GM21515 (cell line): ENCODE measurements at regions not wholly inside any gene's neighbourhood (a gene's known extent, or its start where the extent isn't known, plus 50 kb on each side); places are given as distances from the start of the nearest gene placed in this dataset.
"Not testable (repeated sequence)": the region's sequence is repeated elsewhere in the genome, so short reads cannot be mapped to it uniquely, and the experiment has no call there.

Experiments used
- ATAC-seq: cut with Tn5 transposase; IDR thresholded peaks from one replicate; pipeline ENCODE4 v1.9.1; 2021; ENCODE audit not compliant: unreplicated experiment

DNA sequence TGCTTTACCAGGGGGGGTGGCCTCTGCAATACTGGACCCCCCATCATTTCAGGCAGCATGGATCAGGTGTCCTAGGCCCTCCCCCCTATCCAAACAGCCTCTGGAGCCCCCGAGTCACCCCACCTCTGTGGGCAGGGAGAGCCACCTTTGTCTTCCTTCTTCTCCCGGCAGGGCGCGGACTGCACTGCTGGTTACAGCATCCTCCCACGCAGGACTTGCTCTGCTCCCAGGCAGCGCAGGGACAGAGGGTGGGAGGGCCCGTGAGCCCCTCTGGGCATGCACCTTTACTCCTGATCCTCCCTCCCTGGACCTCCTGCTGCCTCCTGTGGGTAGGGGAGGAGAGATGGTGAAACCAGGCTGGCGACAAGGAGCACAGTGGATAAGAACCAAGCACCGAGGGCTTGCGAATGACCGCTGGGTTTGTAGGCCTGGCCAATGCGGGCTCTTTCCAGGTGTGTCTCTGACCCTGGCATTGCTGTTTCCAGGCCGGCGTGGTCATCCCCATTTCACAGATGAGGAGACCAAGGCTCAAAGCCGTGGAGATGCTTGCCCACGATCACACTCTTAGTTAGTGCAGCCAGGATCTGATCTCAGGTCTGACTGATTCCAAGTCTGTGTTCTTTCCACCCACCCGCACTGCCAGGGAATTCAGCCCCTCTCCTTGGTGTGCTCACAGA, 73.6 kb upstream of the TARDBP start:
- ATAC-seq: no peak

DNA sequence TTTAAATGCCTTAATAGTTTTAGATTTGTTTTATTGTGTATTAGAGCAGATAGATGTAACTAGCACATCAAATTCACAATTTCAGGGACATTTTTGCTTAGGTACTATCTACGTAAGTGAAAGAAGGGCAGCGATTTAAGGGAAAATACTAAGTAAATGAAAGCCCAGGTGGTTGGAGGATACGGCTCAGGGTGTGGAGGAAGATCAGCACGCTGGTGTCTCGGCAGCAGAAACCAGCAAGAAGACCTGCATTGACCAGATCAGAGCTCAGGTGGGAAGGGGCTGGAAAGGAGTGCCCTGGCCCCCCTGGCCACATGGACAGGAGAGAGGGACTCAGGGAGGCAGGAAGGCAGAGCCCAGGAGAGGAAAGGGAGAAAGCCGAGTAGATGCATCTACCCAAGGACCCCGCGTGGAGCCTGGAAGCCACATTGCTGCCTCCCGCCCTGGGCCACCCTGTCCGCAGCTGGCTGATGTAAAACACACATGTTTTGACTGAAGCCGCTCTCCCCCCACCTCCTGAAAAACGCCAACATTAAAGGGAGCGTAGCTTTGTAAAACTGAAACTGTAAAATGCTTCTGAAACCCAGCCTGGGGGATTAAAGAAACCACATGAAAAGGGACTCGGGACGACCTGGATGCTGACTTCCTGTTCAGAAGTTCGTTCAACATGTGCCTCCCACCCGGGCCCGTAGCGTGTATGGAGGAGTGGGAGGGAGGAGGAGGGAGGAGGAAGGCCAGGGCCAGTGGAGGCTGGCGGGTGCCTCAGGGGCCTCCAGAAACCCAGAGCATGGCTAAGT, 72.6 kb upstream of the TARDBP start:
- no peak for ATAC-seq

DNA sequence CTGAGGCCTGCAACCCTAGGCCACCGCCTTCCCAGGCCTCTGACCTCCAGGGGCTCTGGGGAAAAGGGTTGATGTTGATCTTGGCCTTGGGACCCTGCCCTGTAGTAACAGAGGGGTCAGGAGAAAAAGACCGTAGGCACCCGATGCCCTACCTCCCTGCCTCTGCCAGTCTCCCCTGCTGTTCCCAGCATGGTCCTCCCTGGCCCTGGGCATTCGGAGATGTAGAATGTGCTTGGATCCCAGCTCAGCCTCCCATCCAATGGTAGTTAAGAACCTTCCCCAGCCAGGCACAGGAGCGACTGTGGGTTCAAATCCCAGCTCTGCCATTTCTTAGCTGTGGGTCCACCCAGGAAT, 72.0 kb upstream of the TARDBP start:
- no peak for ATAC-seq

DNA sequence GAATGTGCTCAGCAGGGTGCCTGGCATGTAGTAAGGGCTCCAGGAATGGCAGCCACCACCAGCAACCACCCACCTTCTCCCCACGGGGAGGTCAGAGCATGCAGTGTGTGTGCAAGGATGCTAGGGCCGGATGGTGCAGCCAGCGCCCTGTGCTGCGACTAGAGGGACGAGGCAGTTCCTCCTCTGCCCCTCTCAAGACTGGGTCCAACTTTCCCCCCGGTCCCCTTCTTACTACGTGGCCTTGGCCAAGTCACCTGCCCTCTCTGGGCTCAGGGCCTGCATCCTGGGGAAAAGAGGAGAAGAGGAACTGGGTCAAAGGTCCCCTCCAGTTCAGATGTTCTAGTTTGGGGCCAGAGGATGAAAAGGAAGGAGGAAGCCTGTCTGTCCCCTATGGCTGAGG, 71.6 kb upstream of the TARDBP start:
- no peak for ATAC-seq

DNA sequence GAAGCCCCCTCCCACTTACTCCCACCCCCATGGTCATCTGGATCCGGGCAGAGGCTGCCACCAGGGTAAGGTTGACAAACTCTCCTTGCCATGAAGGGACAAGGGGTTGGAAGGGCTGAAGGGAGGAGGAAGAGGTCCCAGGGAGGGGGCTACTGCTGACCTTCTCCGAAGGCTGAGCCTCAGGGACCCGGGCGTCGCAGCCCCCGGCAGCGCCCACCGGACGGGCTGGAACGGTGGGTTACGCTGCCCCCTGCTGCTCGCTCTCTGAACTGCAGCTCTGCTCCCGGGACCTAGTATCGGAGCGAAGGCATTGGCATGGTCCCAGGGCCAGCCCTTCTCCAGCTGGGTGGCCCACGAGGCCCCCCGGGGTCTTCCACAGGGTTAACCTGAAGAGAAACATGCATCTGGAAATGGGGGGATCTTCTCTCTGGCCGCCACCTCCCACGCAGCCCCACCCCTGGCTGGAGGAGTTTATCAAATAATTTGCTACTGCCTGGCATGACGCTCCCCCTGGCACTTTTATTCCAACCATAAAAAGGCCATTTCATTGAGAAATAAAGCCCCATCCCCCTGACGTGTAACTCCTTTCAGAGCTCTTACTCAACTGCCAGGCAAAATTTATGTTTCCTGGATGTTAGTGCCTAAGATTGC, 70.4 kb upstream of the TARDBP start:
- no peak for ATAC-seq

DNA sequence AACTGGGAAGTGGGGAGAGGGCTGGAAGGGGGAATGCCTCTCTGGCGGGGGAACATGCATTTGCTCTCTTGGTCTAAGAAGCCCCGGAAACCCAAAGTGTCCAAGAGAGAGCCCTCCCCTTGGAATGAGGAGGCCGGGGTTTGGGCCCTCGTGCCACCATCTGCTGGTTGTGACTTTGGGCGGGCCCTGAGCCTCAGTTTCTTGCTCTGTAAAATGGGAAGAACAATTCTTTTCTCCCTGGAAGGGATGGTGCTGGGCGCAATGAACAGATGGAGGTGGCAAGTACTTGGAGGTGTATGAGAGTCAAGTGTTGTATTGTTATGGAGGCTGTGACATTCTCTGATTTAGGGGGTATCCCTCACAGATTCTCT, 69.9 kb upstream of the TARDBP start:
- ATAC-seq: no peak

DNA sequence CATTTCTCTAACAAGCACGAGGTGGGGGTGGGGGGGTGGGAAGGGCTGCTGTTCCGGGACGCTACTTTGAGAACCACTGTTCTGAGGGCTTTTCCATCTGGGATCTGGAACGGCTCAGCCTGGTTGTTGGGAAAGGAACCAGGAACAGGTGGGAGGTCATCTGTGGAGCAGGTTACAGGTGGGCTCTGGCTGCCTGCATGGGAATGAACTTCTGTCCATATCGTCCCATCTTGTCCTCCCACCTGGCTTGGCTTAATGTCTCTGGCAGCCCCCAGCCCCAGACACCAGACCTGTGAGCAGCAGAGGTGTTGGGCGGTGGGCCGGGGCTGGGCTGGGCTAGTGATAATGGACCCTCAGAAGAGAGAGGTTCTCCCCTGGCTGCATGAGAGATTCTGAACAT, 69.4 kb upstream of the TARDBP start:
- no peak for ATAC-seq

DNA sequence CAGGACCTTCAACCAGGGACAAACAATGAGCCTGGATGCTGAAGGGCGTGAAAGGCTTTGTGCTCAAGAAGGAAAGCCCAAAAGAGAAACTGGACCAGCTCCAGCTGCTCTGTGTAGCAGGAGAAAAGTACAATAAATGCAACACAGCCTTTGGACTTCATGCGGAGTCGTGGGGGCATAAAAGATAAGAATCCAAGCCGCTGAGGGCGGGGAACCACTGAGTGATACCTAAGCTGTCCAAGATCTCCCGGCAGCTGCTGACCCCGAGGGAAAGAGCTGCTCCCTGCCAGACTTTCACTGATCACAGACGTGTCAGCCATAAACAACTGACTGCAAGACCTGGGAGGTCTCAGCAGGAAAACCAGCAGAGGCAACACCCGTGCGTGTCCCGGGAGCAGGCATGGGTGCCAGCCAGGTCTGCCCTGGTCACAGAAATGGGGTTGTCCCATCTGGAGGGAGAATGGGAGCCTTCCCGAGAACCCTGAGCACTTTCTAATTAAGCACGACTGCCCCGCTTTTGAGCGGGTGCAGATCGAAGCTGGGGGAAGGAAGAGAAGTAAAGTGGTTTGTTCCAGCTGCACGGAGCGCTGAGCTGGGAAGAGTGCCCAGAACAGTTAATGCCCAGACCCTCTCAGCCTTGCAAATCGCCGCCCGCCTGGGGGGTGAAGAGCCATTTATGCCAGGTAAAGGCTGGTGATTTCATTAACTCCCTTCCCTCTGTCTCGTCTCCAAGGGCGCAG, 68.3 kb upstream of the TARDBP start:
- no peak for ATAC-seq

DNA sequence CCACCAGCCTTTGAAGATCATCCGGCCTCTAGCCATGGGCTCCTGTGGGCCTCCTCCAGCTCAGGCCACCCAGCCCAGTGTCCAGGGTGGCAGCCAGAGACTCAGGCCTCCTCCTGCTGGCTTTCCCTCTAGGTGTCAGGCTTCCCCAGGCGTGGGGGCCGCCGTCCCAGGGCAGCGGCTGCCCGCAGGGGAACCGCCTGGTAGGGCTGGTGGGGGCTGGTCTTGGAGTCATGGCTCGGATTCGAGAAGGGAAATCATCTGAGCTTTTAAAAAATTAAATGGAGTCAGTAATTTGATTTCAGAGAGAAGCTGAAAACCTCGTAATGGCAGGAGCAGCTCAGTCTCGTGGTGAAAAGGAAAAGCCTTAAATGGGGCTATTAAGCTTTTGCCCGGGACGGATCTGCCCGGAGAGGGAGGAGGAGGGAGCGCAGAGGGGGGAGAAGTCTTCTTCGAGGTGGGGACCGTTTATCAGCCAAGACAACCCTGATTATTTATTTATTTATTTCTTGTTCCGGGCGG, 66.4 kb upstream of the TARDBP start:
- ATAC-seq: no peak

DNA sequence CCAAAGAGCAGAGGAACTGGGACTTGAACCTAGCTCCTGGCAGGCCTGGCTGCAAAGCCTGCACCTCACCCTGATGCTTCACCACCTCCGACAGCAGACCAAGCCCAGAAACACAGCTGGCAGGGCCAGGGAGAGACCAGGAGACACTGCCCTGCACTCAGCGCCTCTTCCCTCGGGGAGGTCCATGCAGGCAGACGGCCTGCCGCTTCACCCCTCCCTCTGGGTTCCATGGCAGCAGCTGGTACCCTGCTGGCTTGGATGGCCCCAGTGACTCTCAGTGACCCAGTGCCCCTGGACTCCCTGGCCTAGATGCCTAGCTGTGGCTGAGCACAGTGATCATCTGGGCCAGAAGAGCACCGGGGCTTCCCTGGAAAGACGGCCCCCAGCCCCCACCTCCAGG, 65.3 kb upstream of the TARDBP start:
- no peak for ATAC-seq

DNA sequence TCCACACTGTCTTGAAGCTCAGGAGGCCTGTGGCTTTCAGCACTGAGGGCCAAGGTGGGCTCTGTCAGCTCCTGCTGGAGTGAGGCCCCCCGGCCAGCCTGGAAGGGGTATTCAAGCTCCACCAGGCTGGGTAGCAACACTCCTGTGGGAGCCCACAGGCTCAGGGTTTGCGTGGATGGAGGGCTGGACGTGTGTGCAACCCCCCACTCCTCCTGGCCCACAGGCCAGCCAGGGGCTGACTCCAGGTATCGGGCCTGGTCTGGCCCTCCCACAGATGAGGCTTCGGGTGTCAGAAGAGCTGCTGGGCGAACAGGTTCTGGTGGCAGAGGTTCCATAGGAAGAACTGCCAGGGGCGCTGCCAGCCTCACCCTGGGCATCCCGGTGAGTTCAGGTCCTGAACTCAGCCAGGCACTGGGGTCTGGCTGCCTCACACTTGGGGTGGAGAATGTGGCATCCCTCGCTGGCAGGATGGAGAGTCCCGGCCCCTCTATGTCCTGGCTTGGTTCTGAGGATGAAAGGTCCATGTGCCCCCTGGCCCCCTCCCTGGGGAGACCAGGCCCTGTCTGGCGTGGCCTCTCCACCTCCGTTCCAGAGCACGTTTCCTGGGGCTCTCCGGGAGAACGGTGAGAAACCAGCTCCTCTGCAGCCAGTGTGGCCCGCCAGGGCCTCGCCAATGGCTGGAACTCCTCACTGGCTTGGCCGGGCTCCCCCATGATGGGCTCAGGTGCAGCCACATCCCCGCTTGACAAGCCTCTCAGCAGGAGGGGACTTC, 64.6 kb upstream of the TARDBP start:
- no peak for ATAC-seq

DNA sequence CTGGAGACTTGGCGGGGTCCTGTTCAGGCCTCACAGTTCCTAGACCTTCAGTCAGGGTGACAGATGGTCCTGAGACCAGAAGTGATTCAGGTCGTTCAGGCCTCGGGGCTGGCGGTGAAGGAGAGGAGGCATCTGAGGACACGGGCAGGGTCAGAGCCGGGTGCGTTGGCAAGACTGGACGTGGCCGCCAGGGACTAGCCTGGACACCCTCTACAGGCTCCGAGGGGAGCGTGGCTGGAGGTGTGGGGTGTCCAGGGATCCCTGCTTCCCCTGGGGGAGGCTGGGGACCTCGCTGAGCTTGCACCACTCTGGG, 64.0 kb upstream of the TARDBP start:
- ATAC-seq: no peak

DNA sequence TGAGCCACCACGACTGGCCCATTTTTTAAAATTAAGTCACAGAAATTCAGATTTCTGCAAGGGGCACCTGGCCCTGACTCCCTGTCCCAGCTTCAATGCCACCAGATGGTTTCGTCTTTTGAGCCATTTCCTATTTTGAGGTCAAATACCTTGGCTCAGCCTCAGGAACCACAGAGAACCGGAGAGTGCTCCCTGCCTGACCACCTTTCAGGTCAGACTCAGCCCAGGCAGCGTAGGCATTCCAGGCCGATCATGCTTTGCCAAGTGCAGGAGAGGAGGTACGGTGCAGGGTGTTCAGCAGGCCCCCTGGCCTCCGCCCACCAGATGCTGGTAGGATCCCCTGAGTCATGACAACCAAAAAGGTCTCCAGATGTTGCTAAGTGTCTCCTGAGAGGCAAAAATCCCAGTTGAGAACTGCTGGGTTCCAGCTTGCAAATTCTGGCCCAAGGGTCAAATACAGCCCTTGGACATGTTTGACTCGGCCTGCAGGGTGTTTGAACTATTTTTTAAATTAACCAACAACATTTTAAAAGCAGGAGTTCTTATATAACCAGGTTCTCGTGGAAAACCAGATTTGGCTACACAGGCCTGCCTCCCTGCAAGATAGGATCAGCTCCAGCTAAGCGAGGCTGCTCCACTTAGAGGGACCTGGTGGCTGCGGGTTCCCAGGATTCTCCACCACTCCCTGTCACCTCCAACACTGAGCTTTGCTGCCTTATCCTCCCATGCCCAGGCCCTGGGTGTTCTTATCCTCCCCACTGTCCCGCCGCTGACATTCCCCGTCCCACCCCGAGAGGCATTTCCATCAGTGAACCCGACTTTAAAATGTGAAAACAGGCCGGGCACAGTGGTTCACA, 61.9 kb upstream of the TARDBP start:
- ATAC-seq: no peak

DNA sequence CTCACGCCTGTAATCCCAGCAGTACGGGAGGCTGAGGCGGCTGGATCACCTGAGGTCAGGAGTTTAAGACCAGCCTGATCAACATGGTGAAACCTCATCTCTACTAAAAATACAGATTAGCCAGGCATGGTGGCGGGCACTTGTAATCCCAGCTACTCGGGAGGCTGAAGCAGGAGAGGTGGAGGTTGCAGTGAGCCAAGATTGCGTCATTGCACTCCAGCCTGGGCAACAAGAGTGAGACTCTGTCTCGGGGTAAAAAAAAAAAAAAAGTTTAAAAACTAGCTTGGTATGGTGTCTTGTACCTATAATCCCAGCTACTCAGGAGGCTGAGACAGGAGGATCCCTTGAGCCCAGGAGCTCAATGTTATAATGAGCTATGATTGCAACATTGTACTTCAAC, 61.2 kb upstream of the TARDBP start:
- ATAC-seq: not testable (repeated sequence)

DNA sequence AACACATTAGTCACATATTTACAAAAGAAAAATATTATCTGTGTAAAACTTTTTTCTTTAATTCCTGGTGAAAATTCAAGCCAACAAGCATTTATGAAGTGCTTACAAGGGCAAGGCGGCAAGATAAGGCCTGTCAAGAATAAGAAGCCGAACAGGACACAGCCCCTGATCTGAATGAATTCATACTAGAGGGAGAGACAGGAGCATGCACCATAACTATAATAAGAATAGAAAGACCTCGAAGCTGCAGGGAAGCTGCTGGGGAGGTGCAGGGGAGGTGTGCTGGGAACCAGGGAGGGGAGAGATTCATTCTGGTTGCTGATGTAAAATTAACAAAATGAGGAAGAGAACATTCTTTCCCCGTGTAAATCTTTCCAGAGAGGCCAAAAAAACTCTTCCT, 60.5 kb upstream of the TARDBP start:
- ATAC-seq: no peak

DNA sequence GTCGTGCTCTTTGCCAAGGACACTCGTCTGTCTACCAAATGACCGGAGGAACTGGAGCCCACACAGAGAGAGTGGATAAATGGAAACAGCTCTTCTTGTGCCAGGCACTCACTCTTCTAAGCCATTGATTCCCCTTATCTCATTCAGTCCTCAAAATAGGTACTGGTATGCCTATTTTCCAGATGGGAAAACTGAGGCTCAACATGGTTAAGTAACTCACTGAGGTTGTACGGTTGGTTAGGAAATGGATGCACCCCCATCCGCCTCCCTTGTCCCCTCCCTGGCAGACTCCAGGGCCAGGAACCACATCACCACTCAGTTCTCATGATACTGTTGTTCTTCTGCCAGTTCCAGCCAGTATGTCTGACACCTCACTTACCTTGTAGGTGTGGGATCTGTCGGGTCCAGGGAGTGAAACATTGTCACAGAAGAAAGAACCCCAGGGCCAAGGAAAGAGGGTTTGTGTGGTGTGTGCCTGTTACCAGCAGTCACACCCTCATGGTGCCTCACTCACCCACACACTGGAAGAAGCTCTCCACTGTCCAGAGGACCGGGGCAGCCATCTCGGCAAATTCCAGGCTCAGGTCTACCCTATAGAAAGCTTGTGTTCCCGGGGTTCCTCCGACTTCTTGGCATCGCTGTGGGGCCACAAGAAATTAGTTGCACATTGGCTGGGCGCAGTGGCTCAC, 58.8 kb upstream of the TARDBP start:
- ATAC-seq: no peak

DNA sequence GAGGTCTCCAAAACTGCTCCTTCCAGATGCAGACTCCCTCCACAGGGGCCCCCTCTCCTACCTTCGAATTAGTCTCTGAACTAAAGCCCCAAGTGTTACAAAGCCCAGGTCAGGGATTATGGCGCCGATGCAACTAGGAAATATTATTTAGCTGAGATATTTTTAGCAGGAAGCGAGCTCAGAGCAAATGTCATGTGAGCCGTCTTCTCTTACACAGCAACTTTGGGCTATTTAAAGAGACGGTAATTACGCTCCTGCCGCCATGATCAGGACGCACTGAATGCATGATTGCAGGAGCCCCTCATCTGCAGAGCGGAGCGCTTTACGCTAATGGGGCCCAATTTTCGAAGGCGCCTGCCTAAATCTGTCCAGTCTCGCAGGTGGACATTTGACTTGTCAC, 55.3 kb upstream of the TARDBP start:
- no peak for ATAC-seq

DNA sequence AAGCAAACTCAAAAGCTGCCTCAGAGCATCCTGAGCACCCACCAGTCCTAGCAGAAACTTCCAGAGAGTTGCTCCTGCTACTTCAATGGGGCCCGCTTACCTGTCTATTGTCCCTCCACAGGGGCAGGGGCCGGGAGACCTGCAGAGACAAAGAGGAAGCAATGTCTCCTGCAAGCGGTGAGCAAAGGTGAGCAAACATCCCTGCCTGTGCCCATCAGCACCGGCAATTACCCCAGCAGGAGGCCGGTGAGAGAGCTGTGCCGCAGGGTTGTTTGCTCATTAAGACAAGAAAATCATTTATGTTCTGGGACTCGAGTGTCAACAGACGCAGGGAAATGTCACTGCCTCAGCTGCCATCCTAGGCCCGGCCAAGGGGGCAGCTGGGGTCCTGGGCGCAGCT, 53.8 kb upstream of the TARDBP start:
- no peak for ATAC-seq
